Osteoblast (primary cell): ENCODE measurements at regions not wholly inside any gene's neighbourhood (a gene's known extent, or its start where the extent isn't known, plus 50 kb on each side); places are given as distances from the start of the nearest gene placed in this dataset.

ENCODE experiments used
- DNase-seq: peaks from one replicate; pipeline ENCODE4 v3.0.0; 2011; ENCODE audit warnings: low spot score, mixed read lengths; ENCODE audit not compliant: insufficient read length; ENCODE audit errors: missing footprints
- H2AFZ ChIP-seq: 2 replicates; pipeline ENCODE4 v1.6.0; 2011; ENCODE audit warnings: mild to moderate bottlenecking, low read length
- H3K27ac ChIP-seq: 2 replicates; pipeline ENCODE4 v1.5.1; 2011; ENCODE audit warnings: mild to moderate bottlenecking, low read depth, low read length, moderate library complexity
- H3K27me3 ChIP-seq: 2 replicates; pipeline ENCODE4 v1.6.0; 2012; ENCODE audit warnings: mild to moderate bottlenecking, control low read depth, inconsistent platforms, low read length, moderate library complexity; ENCODE audit not compliant: insufficient read depth
- H3K36me3 ChIP-seq: 2 replicates; pipeline ENCODE4 v1.5.1; 2011; ENCODE audit warnings: mild to moderate bottlenecking, low read length, control low read depth, moderate library complexity; ENCODE audit not compliant: insufficient read depth
- H3K4me1 ChIP-seq: 2 replicates; pipeline ENCODE4 v1.5.1; 2011; ENCODE audit warnings: mild to moderate bottlenecking, low read length, control low read depth, moderate library complexity; ENCODE audit not compliant: insufficient read depth
- H3K4me2 ChIP-seq: 2 replicates; pipeline ENCODE4 v1.6.0; 2011; ENCODE audit warnings: mild to moderate bottlenecking, low read length; ENCODE audit not compliant: insufficient read depth
- H3K4me3 ChIP-seq: fragments of 200-600 bp; sonication (generic); 3 replicates; pipeline ENCODE4 v1.5.1; 2012; ENCODE audit warnings: mild to moderate bottlenecking, low read length, inconsistent platforms; ENCODE audit not compliant: insufficient read depth
- H3K79me2 ChIP-seq: 2 replicates; pipeline ENCODE4 v1.6.0; 2012; ENCODE audit warnings: mild to moderate bottlenecking, low read length, control low read depth, inconsistent platforms; ENCODE audit not compliant: insufficient read depth
- H3K9me3 ChIP-seq: 2 replicates; pipeline ENCODE4 v1.5.1; 2011; ENCODE audit warnings: low read depth, low read length, control low read depth
- H4K20me1 ChIP-seq: 2 replicates; pipeline ENCODE4 v1.6.0; 2012; ENCODE audit warnings: mild to moderate bottlenecking, low read length, control low read depth; ENCODE audit not compliant: insufficient read depth
- CTCF ChIP-seq: IDR thresholded peaks from 2 replicates; pipeline ENCODE4 v1.5.1; 2011; ENCODE audit warnings: mild to moderate bottlenecking, low read depth, low read length, moderate library complexity; ENCODE audit errors: extremely low read depth

GRCh38 chr5:175356428-175356827 is 87.6 kb downstream of the DRD1 start:
- Histone ChIP-seq H2AFZ (no peak overlapping the region), H3K79me2 (no peaks in the 10 kb centered on the region)

GRCh38 chr5:175354964-175355363 is 89.0 kb downstream of the DRD1 start:
- H3K4me2 ChIP-seq: no peak overlapping the region
- TF ChIP-seq CTCF: no peak

More at GRCh38 chr5:175356428-175356827, 87.6 kb downstream of the DRD1 start:
- no peaks in the 10 kb centered on the region for H4K20me1 ChIP-seq
- H3K4me1 ChIP-seq: no peaks in the 10 kb centered on the region
- no peak for TF ChIP-seq CTCF
- no peak for DNase-seq
- no peak overlapping the region for H3K4me2 ChIP-seq
- H3K27me3 ChIP-seq: no peaks in the 10 kb centered on the region
- H3K27ac ChIP-seq: no peak overlapping the region
- no peaks in the 10 kb centered on the region for H3K9me3 ChIP-seq
- no peaks in the 10 kb centered on the region for H3K36me3 ChIP-seq
- no peak overlapping the region for H3K4me3 ChIP-seq

GRCh38 chr5:175353926-175354325 is 90.1 kb downstream of the DRD1 start:
- no peaks in the 10 kb centered on the region for H3K79me2 ChIP-seq
- no peak overlapping the region for H3K4me2 ChIP-seq
- H3K9me3 ChIP-seq: no peaks in the 10 kb centered on the region
- no peak overlapping the region for H2AFZ ChIP-seq
- no peak overlapping the region for H3K4me3 ChIP-seq
- H4K20me1 ChIP-seq: no peaks in the 10 kb centered on the region
- no peaks in the 10 kb centered on the region for H3K4me1 ChIP-seq
- H3K27ac ChIP-seq: no peak overlapping the region
- DNase-seq: no peak
- TF ChIP-seq CTCF: no peak
- no peaks in the 10 kb centered on the region for H3K36me3 ChIP-seq
- H3K27me3 ChIP-seq: no peaks in the 10 kb centered on the region

More at GRCh38 chr5:175354964-175355363, 89.0 kb downstream of the DRD1 start:
- DNase-seq: no peak
- H3K4me1 ChIP-seq: no peaks in the 10 kb centered on the region
- H2AFZ ChIP-seq: no peak overlapping the region
- no peak overlapping the region for H3K27ac ChIP-seq
- no peaks in the 10 kb centered on the region for H3K36me3 ChIP-seq
- H3K27me3 ChIP-seq: no peaks in the 10 kb centered on the region
- H3K4me3 ChIP-seq: no peak overlapping the region
- H4K20me1 ChIP-seq: no peaks in the 10 kb centered on the region
- H3K79me2 ChIP-seq: no peaks in the 10 kb centered on the region
- H3K9me3 ChIP-seq: no peaks in the 10 kb centered on the region

- Histone ChIP-seq H2AFZ (no peak overlapping the region), H3K9me3 (no peaks in the 10 kb centered on the region), H3K27ac (no peak overlapping the region), H3K4me2 (no peak overlapping the region), H3K36me3 (no peaks in the 10 kb centered on the region), H3K4me3 (no peak overlapping the region), H4K20me1 (no peaks in the 10 kb centered on the region), H3K4me1 (no peaks in the 10 kb centered on the region), H3K27me3 (no peaks in the 10 kb centered on the region), H3K79me2 (no peaks in the 10 kb centered on the region)
- no peak for TF ChIP-seq CTCF
- no peak for DNase-seq
These were observed 91.9 kb downstream of the DRD1 start for GRCh38 chr5:175351897-175352590.
